Activated naive CD4-positive, alpha-beta T cell treated with anti-CD3 and anti-CD28 coated beads, Interleukin-2, amount 50 U/mL, for 72 hours (primary cell): ENCODE measurements at regions not wholly inside any gene's neighbourhood (a gene's known extent, or its start where the extent isn't known, plus 50 kb on each side); places are given as distances from the start of the nearest gene placed in this dataset.
A peak's percentile ranks its signal among the peaks of the same experiment; 100 is the strongest.

Experiments
- ATAC-seq, 2 donors: fragments of 150-1000 bp; cut with Tn5 transposase; 2 replicates each; pipeline ENCODE4 v1.10.0; 2021; ENCODE audit warnings: mild to moderate bottlenecking in 2 of 2, moderate library complexity in 2 of 2
- DNase-seq, 2 donors: peaks; one replicate each; pipeline ENCODE4 v3.0.0; 2021 to 2022; ENCODE audit warnings: low spot score in 2 of 2
- H3K27ac Mint-ChIP-seq, 2 donors: one replicate each; pipeline ENCODE4 v1.8.0; 2022; ENCODE audit warnings: mild to moderate bottlenecking in 2 of 2, mixed read lengths in 2 of 2
- H3K36me3 Mint-ChIP-seq, 2 donors: one replicate each; pipeline ENCODE4 v1.8.0; 2022; ENCODE audit warnings: mixed read lengths in 2 of 2
- H3K9me3 Mint-ChIP-seq, 2 donors: one replicate each; pipeline ENCODE4 v1.8.0; 2022; ENCODE audit warnings: mixed read lengths in 2 of 2

- Mint-ChIP-seq H3K9me3 (no peaks in the 10 kb centered on the region), H3K27ac (no peak overlapping the region), H3K36me3 (no peaks in the 10 kb centered on the region)
- DNase-seq = no peak
- ATAC-seq = no peak
These were observed 417.1 kb downstream of the SETD4 start for GRCh38 chr21:35643176-35643575.

- Mint-ChIP-seq H3K27ac (no peak overlapping the region), H3K36me3 (no peaks in the 10 kb centered on the region), H3K9me3 (no peaks in the 10 kb centered on the region)
- no peak for DNase-seq
- ATAC-seq = no peak
These were observed 418.9 kb downstream of the SETD4 start for GRCh38 chr21:35641271-35642016.

GRCh38 chr21:35637431-35637830 is 422.9 kb downstream of the SETD4 start:
- ATAC-seq (no peak), DNase-seq (no peak)
- no peaks in the 10 kb centered on the region for H3K9me3 Mint-ChIP-seq
- H3K27ac Mint-ChIP-seq = no peak overlapping the region
- H3K36me3 Mint-ChIP-seq = no peaks in the 10 kb centered on the region

- Mint-ChIP-seq H3K36me3 (no peaks in the 10 kb centered on the region), H3K27ac (no peak overlapping the region), H3K9me3 (no peaks in the 10 kb centered on the region)
- ATAC-seq (no peak), DNase-seq (no peak)
These were observed 424.3 kb downstream of the SETD4 start for GRCh38 chr21:35635994-35636393.

- Mint-ChIP-seq H3K9me3 (no peaks in the 10 kb centered on the region), H3K36me3 (no peaks in the 10 kb centered on the region), H3K27ac (no peak overlapping the region)
- ATAC-seq (no peak), DNase-seq (no peak)
These were observed 425.1 kb downstream of the SETD4 start for GRCh38 chr21:35635261-35635660.

GRCh38 chr21:35633501-35633900 is 426.8 kb downstream of the SETD4 start:
- H3K36me3 Mint-ChIP-seq = no peaks in the 10 kb centered on the region
- ATAC-seq (no peak), DNase-seq (no peak)
- H3K27ac Mint-ChIP-seq = no peak overlapping the region
- H3K9me3 Mint-ChIP-seq = no peaks in the 10 kb centered on the region

GRCh38 chr21:35632711-35633110 is 427.6 kb downstream of the SETD4 start:
- H3K27ac Mint-ChIP-seq = no peak overlapping the region
- no peaks in the 10 kb centered on the region for H3K36me3 Mint-ChIP-seq
- DNase-seq = no peak
- ATAC-seq = no peak
- no peaks in the 10 kb centered on the region for H3K9me3 Mint-ChIP-seq

- Mint-ChIP-seq H3K36me3 (no peaks in the 10 kb centered on the region), H3K27ac (no peak overlapping the region), H3K9me3 (no peaks in the 10 kb centered on the region)
- DNase-seq (no peak), ATAC-seq (no peak)
These were observed 432.0 kb downstream of the SETD4 start for GRCh38 chr21:35628316-35628715.

- H3K9me3 Mint-ChIP-seq = no peaks in the 10 kb centered on the region
- no peak overlapping the region for H3K27ac Mint-ChIP-seq
- ATAC-seq = no peak
- no peak for DNase-seq
- H3K36me3 Mint-ChIP-seq = no peaks in the 10 kb centered on the region
These were observed 432.9 kb downstream of the SETD4 start for GRCh38 chr21:35627462-35627861.

- DNase-seq (no peak), ATAC-seq (no peak)
- Mint-ChIP-seq H3K36me3 (no peaks in the 10 kb centered on the region), H3K27ac (no peak overlapping the region), H3K9me3 (no peaks in the 10 kb centered on the region)
These were observed 434.8 kb downstream of the SETD4 start for GRCh38 chr21:35625576-35625975.

- ATAC-seq = no peak
- no peak for DNase-seq
- no peak overlapping the region for H3K27ac Mint-ChIP-seq
- no peaks in the 10 kb centered on the region for H3K9me3 Mint-ChIP-seq
- H3K36me3 Mint-ChIP-seq = no peaks in the 10 kb centered on the region
These were observed 435.4 kb downstream of the SETD4 start for GRCh38 chr21:35624901-35625300.

GRCh38 chr21:35622612-35623011 is 437.7 kb downstream of the SETD4 start:
- no peaks in the 10 kb centered on the region for H3K36me3 Mint-ChIP-seq
- H3K27ac Mint-ChIP-seq = no peak overlapping the region
- ATAC-seq = no peak
- no peak for DNase-seq
- no peaks in the 10 kb centered on the region for H3K9me3 Mint-ChIP-seq

GRCh38 chr21:35619184-35619583 is 441.1 kb downstream of the SETD4 start:
- H3K36me3 Mint-ChIP-seq = no peaks in the 10 kb centered on the region
- no peaks in the 10 kb centered on the region for H3K9me3 Mint-ChIP-seq
- ATAC-seq = peak; percentile 66 to 89
- DNase-seq = no peak
- H3K27ac Mint-ChIP-seq = no peak overlapping the region

GRCh38 chr21:35617491-35617890 is 442.8 kb downstream of the SETD4 start:
- ATAC-seq (no peak), DNase-seq (no peak)
- H3K9me3 Mint-ChIP-seq = no peaks in the 10 kb centered on the region
- H3K27ac Mint-ChIP-seq = no peak overlapping the region
- H3K36me3 Mint-ChIP-seq = no peaks in the 10 kb centered on the region

GRCh38 chr21:35616090-35616489 is 444.2 kb downstream of the SETD4 start:
- H3K27ac Mint-ChIP-seq = no peak overlapping the region
- H3K36me3 Mint-ChIP-seq = no peaks in the 10 kb centered on the region
- DNase-seq (no peak), ATAC-seq (no peak)
- no peaks in the 10 kb centered on the region for H3K9me3 Mint-ChIP-seq

GRCh38 chr21:35615325-35615724 is 445.0 kb downstream of the SETD4 start:
- Mint-ChIP-seq H3K27ac (no peak overlapping the region), H3K36me3 (no peaks in the 10 kb centered on the region), H3K9me3 (no peaks in the 10 kb centered on the region)
- ATAC-seq (no peak), DNase-seq (no peak)

GRCh38 chr21:35614396-35614921 is 445.9 kb downstream of the SETD4 start:
- Mint-ChIP-seq H3K36me3 (no peaks in the 10 kb centered on the region), H3K27ac (no peak overlapping the region), H3K9me3 (no peaks in the 10 kb centered on the region)
- no peak for DNase-seq
- ATAC-seq = peak in 1 of 2 donors; percentile 60

GRCh38 chr21:35611708-35612132 is 448.6 kb downstream of the SETD4 start:
- no peak for ATAC-seq

More at GRCh38 chr21:35611708-35612132, 448.6 kb downstream of the SETD4 start:
- Mint-ChIP-seq H3K36me3 (no peaks in the 10 kb centered on the region), H3K27ac (no peak overlapping the region), H3K9me3 (no peaks in the 10 kb centered on the region)
- no peak for DNase-seq
